ENCODE measurements at regions not wholly inside any gene's neighbourhood (a gene's known extent, or its start where the extent isn't known, plus 50 kb on each side); places are given as distances from the start of the nearest gene placed in this dataset.
A peak's percentile ranks its signal among the peaks of the same experiment; 100 is the strongest.

- TF ChIP-seq PRDM10 (IDR thresholded peaks at IDR 0.05; ENCODE audit: partially characterized antibody), result no peak
- no peak for TF ChIP-seq RUNX1 (IDR thresholded peaks at IDR 0.05; ENCODE audit: low read depth)
- TF ChIP-seq TFAM (CRISPR knock-in tag; conservative IDR thresholded peaks at IDR 0.05), result no peak
These were observed 131.9 kb upstream of the SGK1 start (continued) for GRCh38 chr6:134449781-134450180.

GRCh38 chr6:134449004-134449403 lies 131.1 kb upstream of the SGK1 start:
- peak overlapping the region in 1 of 2 experiments; percentile 13; a peak in 1 of 4 replicates for H3K9ac ChIP-seq (ENCODE audit: insufficient read depth in 1 of 2, low read depth in 2 of 2, low read length in 2 of 2)
- no peaks in the 10 kb centered on the region for H3K4me1 ChIP-seq (replicated peaks in 1 of 2; ENCODE audit: control insufficient read depth in 2 of 2, insufficient read depth in 2 of 2, low read length in 2 of 2)
- H4K20me1 ChIP-seq (replicated peaks; ENCODE audit: control insufficient read depth, insufficient read depth, low read length), result no peaks in the 10 kb centered on the region
- H3K9me1 ChIP-seq (ENCODE audit: control insufficient read depth, insufficient read depth, low read length), result no peaks in the 10 kb centered on the region
- H3K4me3 ChIP-seq, result no peak overlapping the region
- ATAC-seq (no peak), FAIRE-seq (no peak), DNase-seq (ENCODE audit: extremely low read depth in 1 of 4, low spot score in 3 of 4) (no peak)
- no peak overlapping the region for H3K4me2 ChIP-seq (ENCODE audit: insufficient read depth, low read length)
- H3K36me3 ChIP-seq (ENCODE audit: control insufficient read depth, insufficient read depth, low read length), result no peaks in the 10 kb centered on the region
- WGBS (ENCODE audit: insufficient coverage, low coverage, missing lambda C conversion rate), result 25% methylated on average over 1 of the region's 1 CpG
- no peaks in the 10 kb centered on the region for H3K27me3 ChIP-seq (ENCODE audit: control insufficient read depth in 2 of 2, insufficient read depth in 2 of 2, low read length in 2 of 2)
- H3K27ac ChIP-seq (ENCODE audit: extremely low read depth, low read depth, low read length), result no peak overlapping the region
- POLR2A ChIA-PET, result no interaction called here
- H2AFZ ChIP-seq (ENCODE audit: low read depth, low read length), result no peak overlapping the region
- no peaks in the 10 kb centered on the region for H3K79me2 ChIP-seq (ENCODE audit: control insufficient read depth, insufficient read depth, low read length)
- BruUV-seq (replicated peaks), result no TSS peak
- CTCF ChIA-PET (ENCODE audit: low intra/inter-chr PET ratio), result no interaction called here
- H3K9me3 ChIP-seq (replicated peaks; ENCODE audit: control insufficient read depth, insufficient read depth, low read depth, low read length), result no peaks in the 10 kb centered on the region
- intact Hi-C loops (cut with micrococcal nuclease) (no loop called here), in situ Hi-C loops (cut with MboI) (no loop called here)
- no peak for TF ChIP-seq SLC30A9 (CRISPR knock-in tag; IDR thresholded peaks at IDR 0.05)
- no peak for TF ChIP-seq CTBP1 (IDR thresholded peaks at IDR 0.05; ENCODE audit: borderline replicate concordance)
- no peak for TF ChIP-seq TRIM25 (IDR thresholded peaks at IDR 0.05; ENCODE audit: borderline replicate concordance)
- TF ChIP-seq AFF1 (IDR thresholded peaks at IDR 0.05; ENCODE audit: low read depth in 1 of 2, partially characterized antibody in 2 of 2), result no peak
- TF ChIP-seq ATF1 (CRISPR knock-in tag; IDR thresholded peaks at IDR 0.05), result no peak
- no peak for TF ChIP-seq ATF1 (tag; IDR thresholded peaks at IDR 0.05)
- no peak for TF ChIP-seq GABPA (tag; conservative IDR thresholded peaks at IDR 0.05; ENCODE audit: low read depth)
- no peak for TF ChIP-seq HCFC1 (IDR thresholded peaks at IDR 0.05; ENCODE audit: low read depth, low read length)
- TF ChIP-seq KAT2B (IDR thresholded peaks at IDR 0.05; ENCODE audit: low read depth, low read length), result no peak
- TF ChIP-seq CCAR2 (IDR thresholded peaks at IDR 0.05; ENCODE audit: low read depth, low read length), result no peak
